Body of pancreas (tissue), 4 donors: ENCODE measurements at regions not wholly inside any gene's neighbourhood (a gene's known extent, or its start where the extent isn't known, plus 50 kb on each side); places are given as distances from the start of the nearest gene placed in this dataset.

ENCODE experiments used
- ATAC-seq: fragments of 150-250 bp; one replicate; pipeline ENCODE4 v1.9.1; 2016
- DNase-seq, 4 donors: peaks; one replicate each; pipeline ENCODE4 v3.0.0-alpha.2; 2019
- H3K27ac ChIP-seq, 4 donors: fragments of 200-600 bp; sonication (generic); 1 replicate in 3 of 4; 2 replicates in 1 of 4; pipeline versions ENCODE4 v1.5.1 to v1.6.1; 2016 to 2019; ENCODE audit warnings: mild to moderate bottlenecking in 1 of 4, mixed read lengths in 1 of 4, moderate library complexity in 1 of 4
- H3K27me3 ChIP-seq, 2 donors: fragments of 200-600 bp; sonication (generic); one replicate each; pipeline ENCODE4 v1.6.0; 2016; ENCODE audit warnings: mild to moderate bottlenecking in 1 of 2
- H3K36me3 ChIP-seq, 2 donors: fragments of 200-600 bp; sonication (generic); replicated peaks in 1 of 2; 2 replicates each; pipeline ENCODE4 v1.5.1; 2016; ENCODE audit warnings: low read depth in 2 of 2; ENCODE audit not compliant: insufficient read depth in 1 of 2
- H3K4me1 ChIP-seq: fragments of 200-600 bp; sonication (generic); one replicate; pipeline ENCODE4 v1.6.0; 2016
- H3K4me3 ChIP-seq, 2 donors: fragments of 200-600 bp; sonication (generic); 1 replicate in 1 of 2; 2 replicates in 1 of 2; pipeline ENCODE4 v1.5.1; 2016 to 2019
- H3K9me3 ChIP-seq, 3 donors: fragments of 200-600 bp; sonication (generic); 1 replicate in 2 of 3; 2 replicates in 1 of 3; pipeline ENCODE4 v1.5.1; 2016
- POLR2A ChIP-seq, 3 donors: fragments of 450-650 bp; IDR thresholded peaks; one replicate each; pipeline ENCODE4 v1.6.1; 2016; ENCODE audit warnings: antibody characterized with exemption in 3 of 3, mild to moderate bottlenecking in 2 of 3
- WGBS, 2 donors: methylation state at CpG; one replicate each; pipeline ENCODE4 v1.1.5; 2017; 5-methylcytosine and 5-hydroxymethylcytosine counted together
- intact Hi-C: fragments of 100-400 bp; cut with DNase I; formaldehyde crosslinking; loops from one replicate; pipeline ENCODE4 v1.15.1; 2023
- TF ChIP-seq, protein P1 (sequence below), 7 experiments: fragments of 450-650 bp in 4 of 7; fragments of 200-600 bp in 3 of 7; sonication (generic) in 3 of 7; IDR thresholded peaks; one replicate each; pipeline ENCODE4 v1.5.1; 2016 to 2019; ENCODE audit warnings: antibody characterized with exemption in 7 of 7

DNA sequence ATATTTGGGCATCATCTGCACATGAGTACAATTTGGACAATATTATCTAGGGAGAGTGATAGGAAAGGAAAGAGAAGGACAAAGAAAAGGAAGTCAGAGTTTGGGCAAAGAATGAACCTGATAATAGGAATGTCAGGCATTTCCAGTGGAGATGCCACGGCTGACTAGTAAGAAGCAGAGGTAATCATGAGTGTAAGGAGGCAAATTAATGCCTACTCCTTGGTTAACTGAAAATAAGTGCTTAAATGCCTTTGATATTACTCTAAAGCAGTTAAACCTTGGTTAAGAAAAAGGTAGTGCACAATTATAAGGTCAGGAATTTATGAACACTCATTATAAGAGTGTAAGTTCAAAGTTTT lies 99.2 kb upstream of the DDIT4L start:
- no peak for DNase-seq
- TF ChIP-seq, protein P1, sequence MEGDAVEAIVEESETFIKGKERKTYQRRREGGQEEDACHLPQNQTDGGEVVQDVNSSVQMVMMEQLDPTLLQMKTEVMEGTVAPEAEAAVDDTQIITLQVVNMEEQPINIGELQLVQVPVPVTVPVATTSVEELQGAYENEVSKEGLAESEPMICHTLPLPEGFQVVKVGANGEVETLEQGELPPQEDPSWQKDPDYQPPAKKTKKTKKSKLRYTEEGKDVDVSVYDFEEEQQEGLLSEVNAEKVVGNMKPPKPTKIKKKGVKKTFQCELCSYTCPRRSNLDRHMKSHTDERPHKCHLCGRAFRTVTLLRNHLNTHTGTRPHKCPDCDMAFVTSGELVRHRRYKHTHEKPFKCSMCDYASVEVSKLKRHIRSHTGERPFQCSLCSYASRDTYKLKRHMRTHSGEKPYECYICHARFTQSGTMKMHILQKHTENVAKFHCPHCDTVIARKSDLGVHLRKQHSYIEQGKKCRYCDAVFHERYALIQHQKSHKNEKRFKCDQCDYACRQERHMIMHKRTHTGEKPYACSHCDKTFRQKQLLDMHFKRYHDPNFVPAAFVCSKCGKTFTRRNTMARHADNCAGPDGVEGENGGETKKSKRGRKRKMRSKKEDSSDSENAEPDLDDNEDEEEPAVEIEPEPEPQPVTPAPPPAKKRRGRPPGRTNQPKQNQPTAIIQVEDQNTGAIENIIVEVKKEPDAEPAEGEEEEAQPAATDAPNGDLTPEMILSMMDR (IDR thresholded peaks at IDR 0.05), result no peak
- no peak for TF ChIP-seq POLR2A (IDR thresholded peaks at IDR 0.05)
- H3K9me3 ChIP-seq, result no peaks in the 10 kb centered on the region

DNA sequence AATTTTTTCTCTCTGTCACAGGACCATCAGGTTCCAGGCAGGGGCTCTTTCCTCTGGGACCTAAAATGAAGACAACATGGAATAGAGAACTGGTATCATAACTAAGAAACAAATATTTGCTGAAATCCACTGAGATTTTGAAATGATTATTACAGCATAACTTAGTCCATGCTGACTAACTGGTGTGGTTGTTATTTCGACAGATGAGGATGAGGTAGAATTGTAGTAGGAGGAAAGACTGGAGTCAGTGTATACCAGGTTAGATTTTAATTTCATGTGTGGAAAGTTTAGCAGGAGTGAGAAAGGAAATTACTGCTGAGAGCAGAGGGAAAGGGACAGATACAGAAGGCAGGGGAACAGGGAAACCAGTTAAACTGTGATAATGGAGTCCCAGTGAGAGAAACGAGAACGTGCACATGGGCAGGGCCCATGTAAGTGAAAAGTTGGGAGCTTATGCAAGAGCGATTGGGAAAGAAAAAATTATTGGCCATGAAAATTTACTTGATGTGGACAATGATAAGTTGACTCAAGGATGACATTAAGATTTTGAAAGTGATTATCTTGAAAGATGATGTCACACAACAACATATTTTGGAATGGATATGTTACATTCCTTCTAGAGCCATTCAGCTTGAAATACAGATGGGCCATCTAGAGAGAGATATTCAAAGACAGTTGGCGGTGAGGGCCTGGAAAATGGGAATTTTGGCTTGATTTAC lies 98.7 kb upstream of the DDIT4L start:
- Histone ChIP-seq H3K27me3 (no peaks in the 10 kb centered on the region), H3K36me3 (no peaks in the 10 kb centered on the region), H3K4me1 (no peaks in the 10 kb centered on the region), H3K9me3 (no peaks in the 10 kb centered on the region), H3K4me3 (no peak overlapping the region), H3K27ac (no peak overlapping the region)
- TF ChIP-seq, protein P1 (IDR thresholded peaks at IDR 0.05), result no peak
- TF ChIP-seq POLR2A (IDR thresholded peaks at IDR 0.05), result no peak
- WGBS, 2 donors, result 54 to 76% methylated on average over 5 of the region's 5 CpGs
- DNase-seq (no peak), ATAC-seq (no peak)
- intact Hi-C loops, result no loop called here

More for the DNA sequence above, 99.2 kb upstream of the DDIT4L start:
- no peak for ATAC-seq
- Histone ChIP-seq H3K27ac (no peak overlapping the region), H3K36me3 (no peaks in the 10 kb centered on the region), H3K4me1 (no peaks in the 10 kb centered on the region), H3K4me3 (no peak overlapping the region), H3K27me3 (no peaks in the 10 kb centered on the region)
- intact Hi-C loops, result no loop called here
- WGBS, 2 donors, result 30 to 32% methylated on average over 1 of the region's 1 CpG

DNA sequence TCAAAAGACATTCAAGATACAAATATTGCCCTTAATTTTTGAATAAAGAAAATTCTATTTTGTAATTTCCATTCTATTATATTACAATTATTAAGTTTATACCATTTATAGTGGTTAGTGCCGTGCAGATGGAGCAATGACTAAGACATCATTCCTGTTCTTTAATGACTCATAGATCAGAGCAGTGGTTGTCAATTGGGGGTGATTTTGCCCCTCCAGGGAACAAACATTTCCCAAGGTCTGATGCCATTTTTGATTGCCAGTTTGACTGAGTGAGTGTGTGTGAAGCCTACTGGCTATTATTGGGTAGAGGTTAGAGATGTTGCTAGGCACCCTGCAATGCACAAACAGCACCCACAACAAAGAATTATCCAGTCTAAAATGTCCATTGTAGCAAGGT lies 97.9 kb upstream of the DDIT4L start:
- no peak for ATAC-seq
- WGBS, 2 donors, result 67 to 91% methylated on average over 1 of the region's 1 CpG
- Histone ChIP-seq H3K27ac (no peak overlapping the region), H3K36me3 (no peaks in the 10 kb centered on the region), H3K9me3 (no peaks in the 10 kb centered on the region), H3K4me1 (no peaks in the 10 kb centered on the region), H3K27me3 (no peaks in the 10 kb centered on the region), H3K4me3 (no peak overlapping the region)
- TF ChIP-seq, protein P1 (IDR thresholded peaks at IDR 0.05), result no peak
- TF ChIP-seq POLR2A (IDR thresholded peaks at IDR 0.05), result no peak
- intact Hi-C loops, result no loop called here
- no peak for DNase-seq

DNA sequence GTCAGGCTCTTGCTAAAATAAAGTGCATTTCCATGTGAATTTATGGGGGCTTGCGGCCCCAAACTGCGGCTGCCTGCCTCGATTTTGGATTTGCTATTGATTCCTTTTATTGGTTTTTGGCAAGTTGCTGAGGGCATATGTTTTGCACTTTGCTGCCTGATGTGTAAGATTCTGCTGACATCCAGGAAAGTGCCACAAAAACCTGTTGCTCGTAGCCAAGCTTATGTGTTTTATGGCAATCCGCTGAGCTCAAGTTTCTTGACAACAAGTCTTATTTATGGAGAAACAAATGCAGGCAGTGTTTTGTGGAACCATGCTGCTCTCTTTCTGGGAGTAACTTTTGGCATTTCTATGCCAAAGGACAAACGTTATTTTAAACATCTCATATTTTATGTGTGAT lies 97.3 kb upstream of the DDIT4L start:
- Histone ChIP-seq H3K27me3 (no peaks in the 10 kb centered on the region), H3K4me3 (no peak overlapping the region), H3K4me1 (no peaks in the 10 kb centered on the region), H3K36me3 (no peaks in the 10 kb centered on the region), H3K9me3 (no peaks in the 10 kb centered on the region), H3K27ac (no peak overlapping the region)
- intact Hi-C loops, result no loop called here
- WGBS, 2 donors, result 70% methylated on average over 6 of the region's 6 CpGs
- no peak for ATAC-seq
- DNase-seq, result no peak
- no peak for TF ChIP-seq POLR2A (IDR thresholded peaks at IDR 0.05)
- TF ChIP-seq, protein P1 (IDR thresholded peaks at IDR 0.05), result no peak

DNA sequence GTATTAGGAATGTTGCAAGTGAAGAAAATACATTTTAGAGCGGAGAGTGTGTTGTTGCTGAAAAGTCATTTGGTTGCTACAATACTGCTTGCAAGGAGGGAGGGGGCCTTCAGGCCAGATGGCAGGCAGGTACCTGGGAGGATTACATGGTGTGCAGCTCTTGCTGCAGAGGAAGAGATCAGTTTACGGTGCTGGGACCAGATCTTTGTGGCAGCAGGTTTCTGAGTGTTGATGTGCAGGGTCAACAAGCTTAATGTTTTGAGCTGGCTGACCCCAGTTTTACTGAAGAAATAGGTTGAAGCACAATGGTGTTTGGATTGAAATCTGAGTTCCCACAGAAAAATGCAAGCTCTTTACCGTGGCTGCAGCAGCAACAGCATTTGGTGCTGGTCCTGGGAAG lies 96.4 kb upstream of the DDIT4L start:
- no peaks in the 10 kb centered on the region for H3K4me1 ChIP-seq
- TF ChIP-seq POLR2A (IDR thresholded peaks at IDR 0.05), result no peak
- TF ChIP-seq, protein P1 (IDR thresholded peaks at IDR 0.05), result no peak
- DNase-seq, result no peak
- ATAC-seq, result no peak
- WGBS, 2 donors, result 51 to 52% methylated on average over 3 of the region's 3 CpGs
- H3K27me3 ChIP-seq, result no peaks in the 10 kb centered on the region
- H3K36me3 ChIP-seq, result no peaks in the 10 kb centered on the region
- intact Hi-C loops, result no loop called here
- no peak overlapping the region for H3K4me3 ChIP-seq
- H3K9me3 ChIP-seq, result no peaks in the 10 kb centered on the region
- no peak overlapping the region for H3K27ac ChIP-seq
